GM18508 (cell line): ENCODE measurements at regions not wholly inside any gene's neighbourhood (a gene's known extent, or its start where the extent isn't known, plus 50 kb on each side); places are given as distances from the start of the nearest gene placed in this dataset.
"Not testable (repeated sequence)": the region's sequence is repeated elsewhere in the genome, so short reads cannot be mapped to it uniquely, and the experiment has no call there.

Experiments used
- ATAC-seq: cut with Tn5 transposase; IDR thresholded peaks from one replicate; pipeline ENCODE4 v1.9.1; 2021; ENCODE audit warnings: moderate number of reproducible peaks; ENCODE audit not compliant: insufficient read depth, unreplicated experiment

GRCh38 chr1:105436589-105437259 lies 1619.8 kb upstream of the PRMT6 start:
- no peak for ATAC-seq

GRCh38 chr1:105437847-105438246 lies 1618.6 kb upstream of the PRMT6 start:
- no peak for ATAC-seq

- ATAC-seq = no peak
These were observed 1613.6 kb upstream of the PRMT6 start for GRCh38 chr1:105442901-105443300.

DNA sequence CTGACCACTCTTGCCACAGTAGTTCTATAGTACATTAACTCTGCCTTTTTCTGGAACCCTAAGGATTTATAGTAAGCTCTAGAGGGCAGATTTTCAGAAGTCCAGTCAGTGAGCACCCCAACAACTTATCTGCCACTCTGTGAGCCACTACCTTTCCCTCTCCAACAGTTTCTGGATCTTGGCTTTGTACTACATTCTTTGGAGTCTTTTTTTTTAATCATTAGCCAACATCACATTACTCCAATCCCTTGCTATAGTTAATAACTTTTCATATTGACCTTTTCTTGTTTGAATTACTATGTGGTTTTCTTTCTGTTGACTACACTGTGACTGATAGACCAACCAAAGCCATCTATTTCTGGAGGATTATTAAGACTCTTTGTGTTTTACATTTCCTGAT lies 1596.7 kb upstream of the PRMT6 start:
- no peak for ATAC-seq

DNA sequence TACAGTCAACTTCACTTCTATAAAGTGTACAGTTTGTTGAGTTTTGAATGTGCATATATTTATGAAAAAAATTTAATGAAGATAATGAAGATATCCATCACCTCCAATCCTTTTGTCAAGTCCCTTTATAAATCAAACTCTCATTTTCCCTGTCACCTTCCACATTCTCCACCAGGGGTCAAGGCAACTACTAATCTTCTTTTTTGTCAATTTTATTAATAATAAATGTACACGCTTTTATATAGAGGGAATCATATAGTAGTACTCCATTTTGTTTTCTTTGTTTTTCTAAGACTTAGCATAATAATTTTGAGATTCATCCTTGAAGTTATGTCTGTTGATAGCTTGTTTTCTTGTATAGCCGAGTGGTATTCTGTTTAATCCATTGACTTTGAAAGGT lies 1594.2 kb upstream of the PRMT6 start:
- no peak for ATAC-seq

DNA sequence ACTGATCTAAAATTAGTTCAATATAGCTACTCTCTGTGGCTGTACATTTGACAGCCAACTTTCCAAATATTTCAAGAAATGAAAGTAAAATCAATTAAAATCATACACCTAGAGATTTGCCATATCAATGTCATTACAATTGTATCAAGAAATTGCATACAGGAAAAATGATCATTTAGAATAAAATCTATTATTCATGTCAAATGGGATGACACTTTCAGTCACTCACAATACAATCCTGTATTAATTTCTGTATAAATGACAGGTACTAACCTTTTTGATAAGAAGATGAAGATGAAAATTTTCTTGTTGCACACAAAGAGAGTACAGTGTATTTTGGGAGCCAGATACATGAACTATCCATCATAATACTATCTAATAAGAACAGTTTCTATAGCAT lies 1588.9 kb upstream of the PRMT6 start:
- no peak for ATAC-seq

GRCh38 chr1:105470541-105470940 lies 1585.9 kb upstream of the PRMT6 start:
- ATAC-seq = not testable (repeated sequence)

- no peak for ATAC-seq
These were observed 1573.0 kb upstream of the PRMT6 start for GRCh38 chr1:105483436-105483835.

- no peak for ATAC-seq
These were observed 1571.3 kb upstream of the PRMT6 start for GRCh38 chr1:105485207-105485606.

- no peak for ATAC-seq
These were observed 1563.6 kb upstream of the PRMT6 start for GRCh38 chr1:105492921-105493320.

DNA sequence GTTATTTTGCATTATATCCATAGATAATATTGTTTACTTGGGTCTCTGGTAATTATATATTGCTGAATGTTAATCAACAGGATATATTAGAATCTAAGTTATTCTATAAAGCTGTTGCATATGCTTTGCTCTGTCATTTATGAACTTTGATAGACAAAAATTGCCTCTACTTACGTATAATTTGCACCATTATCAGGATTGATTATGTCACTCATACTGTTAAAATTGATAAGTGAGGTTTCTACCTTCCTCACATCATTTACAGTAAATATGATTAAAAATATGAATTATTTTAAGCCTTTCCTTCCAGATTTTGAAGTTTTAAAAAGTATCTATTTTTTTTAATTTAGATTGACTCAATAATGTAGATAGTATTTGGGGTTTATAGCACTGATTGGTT lies 1540.4 kb upstream of the PRMT6 start:
- no peak for ATAC-seq

- no peak for ATAC-seq
These were observed 1522.5 kb upstream of the PRMT6 start for GRCh38 chr1:105533996-105534395.

DNA sequence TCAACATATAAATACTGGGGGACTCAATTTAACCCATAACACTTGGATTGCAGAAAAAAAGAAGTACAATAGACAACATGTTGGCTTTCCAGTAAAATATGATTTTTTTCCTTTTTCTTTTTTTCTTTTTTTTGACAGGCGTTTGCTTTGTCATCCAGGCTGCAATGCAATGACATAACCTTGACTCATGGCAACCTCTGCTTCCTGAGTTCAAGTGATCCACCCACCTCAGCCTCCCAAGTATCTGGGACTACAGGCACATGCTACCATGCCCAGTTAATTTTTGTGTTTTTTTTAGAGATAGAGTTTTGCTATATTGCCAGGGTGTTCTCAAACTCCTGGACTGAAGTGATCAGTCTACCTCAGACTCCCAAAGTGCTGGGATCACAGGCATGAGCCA lies 1512.0 kb upstream of the PRMT6 start:
- ATAC-seq = no peak

- no peak for ATAC-seq
These were observed 1500.2 kb upstream of the PRMT6 start for GRCh38 chr1:105556266-105556665.

GRCh38 chr1:105558023-105558422 lies 1498.5 kb upstream of the PRMT6 start:
- no peak for ATAC-seq

- ATAC-seq = no peak
These were observed 1491.5 kb upstream of the PRMT6 start for GRCh38 chr1:105565006-105565405.

DNA sequence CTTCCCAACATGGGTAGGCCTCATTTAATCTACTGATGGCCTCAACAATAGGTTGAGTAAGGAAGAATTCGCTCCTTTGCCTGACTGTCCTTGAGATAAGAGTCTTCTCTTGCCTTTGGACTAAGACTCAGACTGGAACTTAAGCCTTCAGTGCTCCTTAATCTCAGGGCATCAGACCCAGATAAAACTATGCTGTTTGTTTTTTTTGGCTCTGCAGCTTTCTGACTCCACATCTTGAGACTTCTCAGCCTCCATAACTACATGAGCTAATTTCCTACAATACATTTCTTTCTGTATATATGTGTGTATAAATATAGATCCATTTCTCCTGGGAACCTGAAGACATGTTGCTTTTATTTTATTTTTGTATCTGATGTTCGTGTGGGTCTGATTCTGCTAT lies 1470.7 kb upstream of the PRMT6 start:
- ATAC-seq = no peak

DNA sequence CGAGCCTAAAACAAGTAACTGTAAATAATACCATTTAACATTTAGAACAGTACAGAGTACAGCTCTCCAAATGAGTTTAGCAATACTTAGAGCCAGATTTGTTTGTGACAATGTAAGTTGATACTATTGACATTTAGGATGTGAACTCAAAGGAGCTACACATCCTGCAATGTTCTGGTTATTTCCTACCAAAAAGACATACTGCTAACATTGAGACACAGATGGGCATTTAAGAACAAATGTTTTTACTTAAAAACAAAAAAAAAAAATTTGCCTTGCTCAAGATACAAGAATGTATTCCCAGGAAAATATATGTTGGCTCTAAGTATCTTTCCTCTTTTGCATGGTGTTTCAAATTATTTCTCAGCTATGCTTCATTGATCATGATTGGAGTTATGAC lies 1464.8 kb upstream of the PRMT6 start:
- ATAC-seq = no peak

DNA sequence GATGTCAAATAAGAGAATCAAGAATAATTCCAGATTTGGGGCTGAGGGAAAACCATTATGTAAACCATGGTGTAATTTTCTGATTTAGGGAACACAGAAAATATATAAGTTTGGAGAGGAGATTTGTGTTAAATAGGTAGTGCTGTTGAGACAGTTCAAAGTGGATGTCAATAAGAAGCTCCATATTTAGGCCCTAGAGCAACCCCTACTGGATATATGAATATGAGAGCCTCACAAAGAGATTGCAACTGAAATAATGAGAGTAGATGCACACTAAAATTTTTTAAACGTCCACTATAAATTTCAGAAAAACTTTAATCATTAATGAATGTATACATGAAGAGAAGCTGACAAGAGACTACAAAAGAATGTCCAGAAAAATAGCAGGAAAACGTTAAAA lies 1447.8 kb upstream of the PRMT6 start:
- no peak for ATAC-seq

- no peak for ATAC-seq
These were observed 1430.0 kb upstream of the PRMT6 start for GRCh38 chr1:105626276-105626987.

- not testable (repeated sequence) for ATAC-seq
These were observed 1425.2 kb upstream of the PRMT6 start for GRCh38 chr1:105631153-105631744.
